Jurkat, Clone E6-1 (cell line): ENCODE measurements at regions not wholly inside any gene's neighbourhood (a gene's known extent, or its start where the extent isn't known, plus 50 kb on each side); places are given as distances from the start of the nearest gene placed in this dataset.

Experiments used
- DNase-seq: peaks from one replicate; pipeline ENCODE4 v3.0.0-alpha.2; 2011; ENCODE audit warnings: low read depth, low spot score
- H3K4me3 ChIP-seq: 2 replicates; pipeline ENCODE4 v1.5.1; 2011; ENCODE audit warnings: mild to moderate bottlenecking, low read length, control low read depth, moderate library complexity

DNA sequence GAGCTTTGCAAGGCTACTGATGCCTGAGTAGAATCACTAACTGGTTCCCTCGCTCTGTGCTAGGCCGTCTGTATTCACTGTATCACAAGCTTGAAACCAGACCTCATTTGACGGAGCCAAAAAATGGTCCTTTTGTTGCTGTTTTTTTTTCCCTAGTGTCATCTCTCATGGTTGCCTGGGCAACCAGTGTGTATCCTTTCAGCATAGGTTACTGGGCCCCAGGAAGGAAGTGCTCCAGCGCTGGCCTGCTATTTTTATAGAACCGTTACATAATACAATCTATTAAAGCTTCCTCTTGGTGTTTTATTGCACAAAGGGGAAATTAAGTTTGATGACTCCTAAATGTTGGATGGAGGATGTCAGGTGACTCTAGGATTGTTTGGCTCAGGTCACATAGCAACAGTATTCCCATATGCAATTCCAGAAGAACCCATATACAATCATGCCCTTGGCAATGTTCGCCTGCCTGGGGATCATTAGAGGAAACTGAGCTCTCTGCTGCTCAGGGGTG is 220.4 kb downstream of the SPRY1 start:
- DNase-seq, result no peak
- no peak overlapping the region for H3K4me3 ChIP-seq

DNA sequence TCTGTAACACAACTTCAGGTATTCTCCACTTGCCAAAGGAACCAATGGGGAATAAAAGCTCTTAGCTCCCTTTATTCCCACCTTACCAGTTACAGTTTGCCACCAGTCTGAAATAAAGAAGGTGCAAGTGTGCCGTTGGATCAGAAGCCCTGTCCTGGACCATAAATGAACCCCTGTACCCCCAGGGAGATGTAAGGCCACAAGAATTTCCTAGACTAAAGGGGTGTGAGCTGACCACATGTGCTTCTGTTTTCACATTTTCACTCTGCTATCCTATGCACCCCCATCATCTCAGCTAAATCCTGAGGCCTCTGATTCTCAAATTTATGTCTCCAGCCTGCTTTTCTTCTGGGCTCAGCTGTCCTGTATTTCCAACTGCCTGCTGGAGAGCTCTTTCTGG is 221.2 kb downstream of the SPRY1 start:
- no peak for DNase-seq
- no peak overlapping the region for H3K4me3 ChIP-seq

DNA sequence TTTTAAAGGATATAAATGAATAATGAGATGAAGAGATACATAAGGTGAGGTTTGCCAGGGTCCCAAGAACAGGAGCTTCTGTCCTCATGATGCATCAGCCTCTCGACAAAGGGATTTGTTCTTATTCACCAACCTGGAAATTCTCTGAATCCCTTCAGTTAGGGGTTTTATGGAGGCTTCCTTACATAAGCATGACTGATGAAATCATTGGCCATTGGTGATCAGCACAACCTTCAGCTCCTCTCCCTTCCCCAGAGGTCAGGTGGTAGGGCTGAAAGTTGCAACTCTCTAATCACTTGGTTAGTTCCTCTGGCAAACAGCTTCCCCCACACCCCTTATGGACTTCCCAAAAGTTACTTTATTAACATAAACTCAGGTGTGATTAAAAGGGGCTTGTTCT is 222.0 kb downstream of the SPRY1 start:
- DNase-seq, result no peak
- no peak overlapping the region for H3K4me3 ChIP-seq

DNA sequence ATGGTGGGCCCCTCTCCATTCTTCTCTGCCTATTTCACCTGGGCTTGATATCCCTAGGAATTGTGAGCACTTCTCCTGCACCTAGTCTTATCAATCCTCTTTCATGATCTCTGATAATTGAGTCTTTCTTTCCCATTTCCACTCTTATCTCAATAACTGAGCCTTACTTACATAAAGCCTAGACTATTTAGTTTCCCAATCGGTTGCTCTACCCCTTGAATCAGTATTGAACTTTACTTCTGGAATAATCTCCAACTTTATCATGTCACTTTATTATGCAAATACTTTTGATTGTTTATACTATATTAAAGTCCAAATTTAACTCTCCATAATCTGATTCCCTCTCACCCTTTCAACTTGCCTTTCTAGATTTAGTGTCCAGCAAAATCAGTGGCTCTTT is 222.7 kb downstream of the SPRY1 start:
- no peak for DNase-seq

DNA sequence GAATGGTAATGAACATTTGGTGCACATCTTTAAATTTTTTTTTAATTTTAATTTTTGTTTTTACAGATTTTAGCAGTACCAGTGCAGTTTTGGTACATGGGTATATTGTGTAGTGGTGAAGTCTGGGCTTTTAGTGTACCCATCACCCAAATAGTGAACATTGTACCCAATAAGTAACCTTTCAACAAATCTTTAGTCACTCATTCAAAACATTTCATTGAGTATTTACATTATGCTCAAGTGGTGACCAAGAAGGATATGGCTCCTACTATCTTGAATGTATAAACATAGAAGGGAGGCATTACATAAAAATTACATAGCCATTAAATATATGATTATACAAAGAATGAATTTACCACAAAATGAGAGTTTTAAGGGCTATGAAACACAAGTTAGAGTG is 223.3 kb downstream of the SPRY1 start:
- H3K4me3 ChIP-seq, result no peak overlapping the region
- no peak for DNase-seq

More for the DNA sequence above, 222.7 kb downstream of the SPRY1 start:
- H3K4me3 ChIP-seq, result no peak overlapping the region

DNA sequence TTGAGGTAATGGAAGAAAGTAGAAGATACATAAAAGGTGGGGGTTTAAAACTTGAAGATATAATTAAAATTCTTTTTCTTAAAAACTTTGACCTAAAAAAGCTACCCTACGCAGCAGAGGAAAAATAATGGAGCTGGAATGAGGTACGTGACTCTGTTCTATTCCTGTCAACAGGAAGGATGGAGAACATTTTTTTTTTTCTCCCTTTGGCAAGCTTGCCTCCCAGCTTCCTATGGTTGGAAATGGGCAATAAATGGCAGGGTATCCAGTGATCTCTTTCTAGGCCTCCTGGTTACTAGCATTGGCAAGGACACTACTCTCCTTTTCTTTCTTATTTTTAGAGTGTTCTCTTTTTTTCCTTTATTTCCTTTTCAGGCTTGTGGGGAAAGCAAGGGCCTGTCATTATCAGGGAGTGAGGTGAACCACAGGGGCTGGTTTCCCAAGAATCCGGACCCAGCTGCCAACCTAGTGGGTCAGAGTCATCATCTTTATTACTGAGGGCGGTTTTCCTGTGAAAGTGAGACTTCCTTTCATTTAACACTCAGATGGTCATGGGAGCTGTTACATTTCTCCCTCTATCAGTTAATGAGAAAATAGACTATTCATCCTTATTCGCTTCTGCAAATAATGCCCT is 224.6 kb downstream of the SPRY1 start:
- no peak for DNase-seq

DNA sequence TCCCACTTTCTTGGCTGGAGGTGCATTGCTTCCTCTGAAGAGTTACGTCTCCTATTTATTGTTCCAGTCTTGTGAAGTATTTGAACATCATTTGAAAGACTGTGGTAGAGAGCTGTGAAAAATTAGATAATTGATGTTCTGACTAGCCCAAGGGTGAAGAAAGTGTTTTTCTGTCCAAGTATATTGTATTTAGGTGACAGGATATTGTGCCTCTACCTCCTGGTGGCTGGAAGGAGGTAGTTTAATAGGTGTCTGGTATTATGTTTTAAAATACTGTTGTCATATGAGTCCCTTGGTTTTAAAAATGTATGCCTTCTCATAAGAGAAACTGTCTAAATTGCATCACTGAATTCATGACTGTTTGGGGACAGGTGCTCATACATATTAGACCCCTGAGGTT is 226.0 kb downstream of the SPRY1 start:
- no peak for DNase-seq
- no peak overlapping the region for H3K4me3 ChIP-seq

More for the DNA sequence above, 224.6 kb downstream of the SPRY1 start:
- no peak overlapping the region for H3K4me3 ChIP-seq

DNA sequence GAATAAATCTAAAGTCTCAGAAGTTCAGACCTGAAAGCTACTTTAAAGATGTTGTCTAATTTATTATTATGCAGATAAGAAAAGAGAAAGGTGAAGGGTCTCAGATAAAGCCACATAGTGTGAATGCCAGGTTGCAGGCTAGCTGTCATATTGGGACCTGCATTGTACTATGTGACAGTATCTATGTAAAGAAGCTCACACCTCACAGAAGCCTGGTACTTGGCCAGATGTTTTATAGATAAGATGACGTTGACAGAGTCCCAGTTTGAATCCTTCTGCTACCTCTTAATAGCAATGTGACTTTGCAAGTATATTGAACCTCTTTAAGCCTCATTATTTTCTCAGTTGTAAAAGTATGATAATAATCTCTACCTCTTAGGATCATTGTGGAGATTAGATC is 227.0 kb downstream of the SPRY1 start:
- H3K4me3 ChIP-seq, result no peak overlapping the region
- DNase-seq, result no peak

DNA sequence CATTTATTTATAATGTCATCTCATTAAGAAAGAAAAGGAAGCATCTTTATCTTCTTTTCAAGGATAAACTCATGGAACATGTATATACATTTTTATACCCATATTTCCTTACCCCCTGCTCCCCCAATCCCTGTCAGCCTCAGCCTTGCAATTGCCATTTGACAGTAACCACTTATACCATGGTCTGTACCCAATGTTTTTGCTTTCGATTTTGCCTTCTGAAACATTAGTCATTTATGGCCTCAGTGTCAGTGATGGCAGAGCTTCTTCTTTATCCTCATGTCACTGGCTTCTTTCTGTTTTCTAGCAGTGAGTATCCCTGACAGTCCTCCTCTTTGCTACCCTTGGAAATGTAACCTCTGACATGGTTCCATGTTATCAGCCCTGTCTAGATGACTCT is 228.4 kb downstream of the SPRY1 start:
- no peak overlapping the region for H3K4me3 ChIP-seq
- no peak for DNase-seq

DNA sequence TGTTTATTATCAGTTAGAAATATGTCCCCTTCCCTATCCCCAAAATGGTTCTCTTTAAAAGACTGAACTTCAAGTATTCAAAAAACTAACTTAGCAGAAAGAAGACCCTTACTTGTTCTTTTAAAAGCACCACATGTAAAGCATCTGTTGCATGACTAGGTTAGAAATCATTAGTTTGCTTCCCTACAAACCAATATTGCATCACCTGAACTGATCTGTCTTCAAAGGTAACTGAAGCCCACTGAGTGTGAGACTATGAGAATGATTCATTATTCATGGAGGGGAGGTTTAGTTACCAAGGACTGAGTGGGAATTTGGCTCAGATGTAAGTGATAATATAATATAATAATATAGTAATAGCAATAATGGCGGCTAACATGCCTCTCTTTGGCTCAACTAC is 231.7 kb downstream of the SPRY1 start:
- no peak overlapping the region for H3K4me3 ChIP-seq
- no peak for DNase-seq

DNA sequence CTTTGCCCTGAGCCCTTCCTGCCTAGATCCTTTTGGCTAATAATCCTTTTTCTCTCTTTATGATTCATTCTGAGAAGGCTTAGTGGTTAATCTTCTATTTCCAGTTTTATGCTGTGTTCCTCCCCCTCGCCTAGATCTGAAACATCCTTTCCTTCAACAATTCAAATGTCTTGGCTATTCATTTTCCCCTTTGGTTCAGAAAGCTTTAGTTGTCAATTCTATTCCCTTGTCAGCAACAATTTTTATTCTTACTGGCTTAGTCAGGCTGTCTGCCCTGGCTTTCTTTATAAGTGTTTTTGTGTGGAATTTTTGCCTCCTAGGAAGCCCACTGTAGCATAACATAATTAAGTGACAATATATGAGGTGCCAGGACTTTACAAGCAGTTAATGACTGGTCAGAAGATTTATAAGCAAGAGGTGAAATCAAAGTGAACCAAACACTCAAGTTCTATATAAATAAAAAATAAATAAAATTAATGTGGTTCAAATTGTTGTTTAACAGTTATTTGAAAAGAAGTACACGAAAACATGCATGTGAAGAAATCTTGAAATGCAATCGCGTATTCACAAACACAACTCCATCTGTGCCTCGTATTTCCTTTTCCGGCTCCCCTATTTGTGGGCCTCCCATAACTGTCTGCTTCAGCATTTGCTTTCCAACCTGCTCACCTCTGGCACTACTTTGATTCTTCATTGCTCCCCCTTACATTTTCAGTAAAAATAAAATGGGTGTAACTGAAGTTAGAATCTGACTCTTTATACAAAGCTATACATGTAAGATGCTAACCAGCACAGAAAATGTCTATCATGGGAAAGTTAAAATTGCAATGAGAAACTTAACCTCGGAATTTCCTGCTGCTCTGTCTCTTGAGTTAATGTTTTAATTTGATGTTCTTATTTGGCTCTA is 235.4 kb downstream of the SPRY1 start:
- H3K4me3 ChIP-seq, result no peak overlapping the region
- no peak for DNase-seq

DNA sequence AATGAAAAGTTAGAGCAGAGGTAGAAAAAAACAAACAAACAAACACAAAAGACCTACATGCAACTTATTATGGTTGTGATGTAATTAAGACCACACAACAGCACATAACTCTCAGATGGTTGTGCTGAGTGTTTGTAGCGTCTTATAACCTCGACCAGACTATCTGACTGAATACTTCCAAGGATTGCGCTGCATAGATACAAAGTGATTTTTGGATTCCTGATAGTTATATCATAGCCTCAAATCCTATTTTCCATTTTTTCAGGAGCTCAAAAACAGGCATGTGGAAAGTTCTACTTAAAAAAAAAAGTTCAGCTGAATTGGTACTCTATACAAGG is 236.1 kb downstream of the SPRY1 start:
- no peak overlapping the region for H3K4me3 ChIP-seq
- no peak for DNase-seq

DNA sequence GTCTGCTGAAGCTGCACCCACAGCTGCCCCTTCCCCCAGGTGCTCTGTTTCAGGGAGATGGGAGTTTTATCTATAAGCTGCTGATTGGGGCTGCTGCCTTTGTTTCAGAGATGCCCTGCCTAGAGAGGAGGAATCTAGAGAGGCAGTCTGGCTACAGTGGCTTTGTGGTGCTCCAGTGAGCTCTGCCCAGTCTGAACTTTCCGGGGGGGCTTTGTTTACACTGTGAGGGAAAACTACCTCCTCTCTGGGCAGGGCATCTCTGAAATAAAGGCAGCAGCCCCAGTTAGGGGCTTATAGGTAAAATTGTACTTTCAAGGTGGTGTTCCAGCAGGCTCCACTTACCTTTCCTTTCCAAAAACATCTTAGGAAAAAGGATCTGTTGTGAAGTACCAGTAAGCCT is 242.2 kb downstream of the SPRY1 start:
- H3K4me3 ChIP-seq, result no peak overlapping the region
- no peak for DNase-seq

DNA sequence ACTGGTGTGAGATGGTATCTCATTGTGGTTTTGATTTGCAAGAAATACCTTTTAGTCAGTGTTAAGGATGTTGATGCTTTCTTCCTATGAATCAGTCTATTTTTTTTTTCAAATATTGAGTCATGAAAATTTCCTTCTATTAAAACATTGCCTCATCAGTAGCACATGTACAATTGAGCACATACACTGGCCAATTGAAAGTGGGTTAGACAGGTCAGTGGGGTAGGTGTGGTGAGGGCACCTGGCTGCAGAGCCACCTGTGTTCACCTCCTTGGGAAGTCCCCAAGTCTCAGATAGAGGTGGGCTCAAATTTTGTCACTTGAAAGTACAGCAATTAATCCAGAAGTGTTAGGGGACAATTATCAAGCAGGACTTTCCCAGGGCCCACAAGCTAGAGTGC is 243.7 kb downstream of the SPRY1 start:
- no peak for DNase-seq

DNA sequence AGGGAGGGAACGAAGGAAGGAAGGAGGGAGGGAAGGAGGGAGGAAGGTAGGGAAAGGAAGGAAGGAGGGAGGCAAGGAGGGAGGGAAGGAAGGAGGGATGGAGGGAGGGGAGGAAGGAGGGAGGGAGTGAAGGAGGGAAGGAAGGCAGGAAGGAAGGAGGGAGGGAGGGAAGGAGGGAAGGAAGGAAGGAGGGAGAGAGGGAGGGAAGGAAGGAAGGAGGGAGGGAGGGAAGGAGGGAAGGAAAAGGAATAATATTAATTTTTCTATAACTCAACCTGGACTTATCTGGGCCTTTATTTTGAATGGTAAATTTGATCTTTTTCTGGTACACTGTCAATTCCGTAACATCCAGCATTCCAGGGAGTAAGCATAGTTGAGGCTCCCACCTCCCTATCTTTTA is 244.2 kb downstream of the SPRY1 start:
- no peak for DNase-seq
- no peak overlapping the region for H3K4me3 ChIP-seq

More for the DNA sequence above, 243.7 kb downstream of the SPRY1 start:
- no peak overlapping the region for H3K4me3 ChIP-seq

DNA sequence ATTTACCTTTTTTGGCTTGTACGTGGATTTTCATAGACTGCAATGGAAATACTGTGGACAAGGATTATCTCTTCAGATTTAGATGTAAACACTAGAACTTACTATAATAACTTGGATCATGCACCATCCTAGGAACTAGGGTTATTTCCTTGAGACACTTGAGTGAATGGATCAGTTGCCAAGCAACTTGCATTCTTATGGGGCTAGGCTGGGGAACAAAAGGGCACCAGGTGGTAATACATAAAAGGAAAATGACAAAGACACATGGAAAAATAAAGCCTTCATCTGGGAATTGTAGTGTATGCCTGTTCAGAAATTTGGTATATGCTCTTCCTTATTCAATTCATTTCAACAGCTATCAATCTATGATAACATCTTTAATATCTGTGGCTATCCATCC is 247.1 kb downstream of the SPRY1 start:
- H3K4me3 ChIP-seq, result no peak overlapping the region

DNA sequence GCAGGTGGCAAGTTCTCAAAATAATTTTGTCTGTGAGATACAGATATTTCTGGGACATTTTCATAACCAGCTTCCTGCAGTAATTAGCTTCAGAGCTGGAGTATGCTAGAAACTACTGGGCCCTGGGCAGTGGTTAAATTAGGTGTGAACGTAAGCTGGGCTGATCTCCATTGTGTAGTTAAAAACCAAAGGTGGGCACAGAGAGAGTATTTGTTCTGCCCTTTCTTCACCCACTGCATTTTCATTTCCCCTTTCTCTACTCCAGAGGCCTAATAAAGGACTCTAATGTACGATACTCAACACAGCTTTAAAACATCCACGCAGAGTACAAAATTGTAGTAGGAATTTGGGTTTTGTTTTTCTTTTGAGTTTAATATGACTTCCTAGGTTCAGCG is 252.7 kb downstream of the SPRY1 start:
- no peak for DNase-seq
- H3K4me3 ChIP-seq, result no peak overlapping the region

More for the DNA sequence above, 247.1 kb downstream of the SPRY1 start:
- DNase-seq, result no peak

DNA sequence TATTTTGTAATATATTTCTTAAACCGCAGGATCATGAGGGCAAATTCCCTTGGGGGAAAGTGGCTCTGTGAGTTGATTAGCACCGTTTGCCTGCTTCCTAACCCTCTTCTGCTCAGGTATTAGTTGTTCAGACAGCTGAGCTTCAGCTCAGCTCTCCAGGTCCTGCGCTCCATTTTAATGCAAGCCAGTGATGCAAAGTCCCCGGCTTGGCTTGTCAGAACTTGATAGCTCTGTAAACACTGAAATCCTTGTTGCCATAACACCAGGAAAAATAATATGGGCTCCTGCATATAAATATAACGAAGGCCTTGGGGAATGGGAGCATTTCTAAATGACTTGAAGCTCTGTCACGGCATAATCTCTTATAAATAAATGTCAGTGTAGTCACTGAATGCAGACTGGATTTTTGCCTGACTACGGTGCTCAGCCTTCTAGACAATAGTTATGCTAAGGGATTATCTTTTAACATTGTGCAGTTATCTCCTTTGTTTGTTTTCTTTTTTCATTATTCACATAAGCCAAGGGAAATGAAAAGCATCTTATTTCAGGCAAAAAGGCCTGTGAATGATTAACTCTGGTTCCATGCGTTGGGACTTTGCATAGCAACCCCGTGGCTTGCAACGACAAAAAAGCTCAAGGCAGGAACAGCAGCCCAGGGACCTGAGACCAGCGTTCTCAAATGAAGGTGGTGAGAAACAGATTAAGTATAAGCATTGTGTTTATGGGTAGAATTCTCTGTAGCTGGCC is 253.2 kb downstream of the SPRY1 start:
- no peak for DNase-seq
- no peak overlapping the region for H3K4me3 ChIP-seq

DNA sequence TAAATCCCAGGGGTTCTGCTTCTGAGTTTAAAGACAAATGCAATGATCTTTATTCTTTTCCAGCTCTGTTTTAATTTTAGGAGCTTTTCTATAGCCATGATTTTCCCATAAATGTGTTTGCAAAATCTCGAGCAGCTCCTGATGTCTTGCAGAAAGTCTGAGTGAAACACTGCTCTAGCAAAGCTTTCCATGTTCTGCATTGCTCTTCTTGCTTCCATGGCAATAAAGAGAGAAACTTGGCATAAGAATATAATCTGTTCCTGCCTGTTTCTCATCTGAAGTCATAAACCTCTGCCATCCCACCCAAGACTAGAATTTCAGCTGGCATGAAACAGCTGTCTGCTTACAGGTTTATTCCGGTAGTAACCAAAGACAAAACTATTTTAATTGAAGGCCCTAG is 254.5 kb downstream of the SPRY1 start:
- no peak for DNase-seq
- no peak overlapping the region for H3K4me3 ChIP-seq
